CD4-positive, alpha-beta T cell (primary cell): ENCODE measurements at regions not wholly inside any gene's neighbourhood (a gene's known extent, or its start where the extent isn't known, plus 50 kb on each side); places are given as distances from the start of the nearest gene placed in this dataset.

Experiments
- ATAC-seq: fragments of 200-7000 bp; cut with Tn5 transposase; one replicate; pipeline ENCODE4 v1.10.0; 2022; ENCODE audit warnings: mild to moderate bottlenecking; ENCODE audit not compliant: poor library complexity
- CTCF ChIA-PET: fragments of 350-600 bp; sonication (Branson Sonifier 250); formaldehyde crosslinking; loops from one replicate; lab custom pipeline; 2021; ENCODE audit warnings: antibody characterized with exemption, inconsistent platforms; lab: Charles Lee
- POLR2A ChIA-PET: fragments of 350-600 bp; sonication (Branson Sonifier 250); formaldehyde crosslinking; loops from one replicate; lab custom pipeline; 2021; ENCODE audit warnings: antibody characterized with exemption, inconsistent platforms; lab: Charles Lee
- DNase-seq, 14 experiments: peaks; one replicate each; pipeline ENCODE4 v3.0.0-alpha.2; 2013 to 2020; ENCODE audit warnings: mixed read lengths in 2 of 14
- H3K27ac ChIP-seq, 2 donors: one replicate each; pipeline versions ENCODE4 v1.5.1 to v1.7.0; 2013; ENCODE audit warnings: low read length in 2 of 2, low read depth in 1 of 2, mild to moderate bottlenecking in 1 of 2
- H3K27me3 ChIP-seq, 2 experiments: 1 replicate in 1 of 2; 2 replicates in 1 of 2; pipeline versions ENCODE4 v1.6.1 to v1.7.0; 2013; ENCODE audit warnings: low read length in 2 of 2, control low read depth in 1 of 2, mild to moderate bottlenecking in 1 of 2, moderate library complexity in 1 of 2; ENCODE audit not compliant: insufficient read depth in 2 of 2, control insufficient read depth in 1 of 2
- H3K36me3 ChIP-seq: one replicate; pipeline ENCODE4 v1.6.1; 2013; ENCODE audit warnings: low read length, control low read depth; ENCODE audit not compliant: insufficient read depth
- H3K4me1 ChIP-seq: one replicate; pipeline ENCODE4 v1.6.1; 2013; ENCODE audit warnings: low read length, control low read depth; ENCODE audit not compliant: insufficient read depth
- H3K4me3 ChIP-seq: one replicate; pipeline ENCODE4 v1.5.1; 2013; ENCODE audit warnings: mild to moderate bottlenecking, low read length, moderate library complexity
- H3K9me3 ChIP-seq, 2 experiments: 1 replicate in 1 of 2; 2 replicates in 1 of 2; pipeline versions ENCODE4 v1.6.1 to v1.7.0; 2013; ENCODE audit warnings: low read length in 2 of 2, mild to moderate bottlenecking in 2 of 2, control low read depth in 1 of 2, moderate library complexity in 1 of 2; ENCODE audit not compliant: control insufficient read depth in 1 of 2, insufficient read depth in 1 of 2
- H3K27ac Mint-ChIP-seq: one replicate; pipeline ENCODE4 v1.8.0; 2020; ENCODE audit warnings: mixed read lengths
- H3K27me3 Mint-ChIP-seq: one replicate; pipeline ENCODE4 v1.8.0; 2021; ENCODE audit warnings: mixed read lengths
- H3K36me3 Mint-ChIP-seq: one replicate; pipeline ENCODE4 v1.8.0; 2021; ENCODE audit warnings: low read depth, mixed read lengths
- H3K4me1 Mint-ChIP-seq: one replicate; pipeline ENCODE4 v1.8.0; 2021; ENCODE audit warnings: low read depth, mixed read lengths
- H3K4me3 Mint-ChIP-seq: one replicate; pipeline ENCODE4 v1.8.0; 2020; ENCODE audit warnings: mild to moderate bottlenecking, mixed read lengths
- H3K9me3 Mint-ChIP-seq: one replicate; pipeline ENCODE4 v1.8.0; 2020; ENCODE audit warnings: mixed read lengths
- intact Hi-C, 2 experiments: fragments of 100-400 bp; cut with DNase I in 1 of 2; cut with micrococcal nuclease in 1 of 2; formaldehyde crosslinking; loops; one replicate each; pipeline versions ENCODE4 v1.15.1 to v1.9.0; 2023 to 2025; cut with DNase I, micrococcal nuclease
- TF ChIP-seq, protein P1 (sequence below): fragments of 200-600 bp; IDR thresholded peaks from one replicate; pipeline ENCODE4 v1.8.0; 2022; ENCODE audit warnings: antibody characterized with exemption, mild to moderate bottlenecking

DNA sequence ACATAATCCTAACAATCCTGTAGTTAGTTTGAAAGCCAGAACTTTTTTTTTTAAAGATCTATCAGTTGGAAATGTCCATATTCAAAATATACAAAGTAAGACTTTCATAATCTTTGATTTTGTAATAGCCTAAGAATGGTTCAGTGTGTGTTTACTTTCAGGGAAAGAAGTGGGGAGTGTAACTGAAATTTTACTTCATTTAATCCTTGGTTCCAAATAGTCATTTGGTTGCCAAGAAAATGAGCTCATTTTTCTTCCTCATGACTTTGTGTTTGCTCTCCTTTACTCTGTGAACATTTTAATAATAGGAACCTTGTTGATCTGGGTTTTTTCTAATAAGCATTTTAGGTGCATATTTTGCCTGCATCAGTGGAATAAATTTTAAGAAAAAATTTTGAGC is 278.8 kb downstream of the SLITRK6 start:
- Mint-ChIP-seq H3K36me3 (no peaks in the 10 kb centered on the region), H3K27me3 (no peaks in the 10 kb centered on the region), H3K4me3 (no peak overlapping the region), H3K27ac (no peak overlapping the region), H3K9me3 (no peaks in the 10 kb centered on the region), H3K4me1 (no peaks in the 10 kb centered on the region)
- POLR2A ChIA-PET, result interaction anchor here (0.7 kb wide), 1 partner anchor 28 kb away, joined by 3 read pairs; no protein-coding TSS in a partner anchor
- CTCF ChIA-PET, result no interaction called here
- intact Hi-C loops, result no loop called here
- DNase-seq (no peak), ATAC-seq (no peak)
- Histone ChIP-seq H3K36me3 (no peaks in the 10 kb centered on the region), H3K4me3 (no peak overlapping the region), H3K27me3 (no peaks in the 10 kb centered on the region), H3K27ac (no peak overlapping the region), H3K4me1 (no peaks in the 10 kb centered on the region), H3K9me3 (peaks cover 0 to 5% of the 10 kb centered on the region in 2 experiments)
- TF ChIP-seq, protein P1, sequence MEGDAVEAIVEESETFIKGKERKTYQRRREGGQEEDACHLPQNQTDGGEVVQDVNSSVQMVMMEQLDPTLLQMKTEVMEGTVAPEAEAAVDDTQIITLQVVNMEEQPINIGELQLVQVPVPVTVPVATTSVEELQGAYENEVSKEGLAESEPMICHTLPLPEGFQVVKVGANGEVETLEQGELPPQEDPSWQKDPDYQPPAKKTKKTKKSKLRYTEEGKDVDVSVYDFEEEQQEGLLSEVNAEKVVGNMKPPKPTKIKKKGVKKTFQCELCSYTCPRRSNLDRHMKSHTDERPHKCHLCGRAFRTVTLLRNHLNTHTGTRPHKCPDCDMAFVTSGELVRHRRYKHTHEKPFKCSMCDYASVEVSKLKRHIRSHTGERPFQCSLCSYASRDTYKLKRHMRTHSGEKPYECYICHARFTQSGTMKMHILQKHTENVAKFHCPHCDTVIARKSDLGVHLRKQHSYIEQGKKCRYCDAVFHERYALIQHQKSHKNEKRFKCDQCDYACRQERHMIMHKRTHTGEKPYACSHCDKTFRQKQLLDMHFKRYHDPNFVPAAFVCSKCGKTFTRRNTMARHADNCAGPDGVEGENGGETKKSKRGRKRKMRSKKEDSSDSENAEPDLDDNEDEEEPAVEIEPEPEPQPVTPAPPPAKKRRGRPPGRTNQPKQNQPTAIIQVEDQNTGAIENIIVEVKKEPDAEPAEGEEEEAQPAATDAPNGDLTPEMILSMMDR, result no peak

DNA sequence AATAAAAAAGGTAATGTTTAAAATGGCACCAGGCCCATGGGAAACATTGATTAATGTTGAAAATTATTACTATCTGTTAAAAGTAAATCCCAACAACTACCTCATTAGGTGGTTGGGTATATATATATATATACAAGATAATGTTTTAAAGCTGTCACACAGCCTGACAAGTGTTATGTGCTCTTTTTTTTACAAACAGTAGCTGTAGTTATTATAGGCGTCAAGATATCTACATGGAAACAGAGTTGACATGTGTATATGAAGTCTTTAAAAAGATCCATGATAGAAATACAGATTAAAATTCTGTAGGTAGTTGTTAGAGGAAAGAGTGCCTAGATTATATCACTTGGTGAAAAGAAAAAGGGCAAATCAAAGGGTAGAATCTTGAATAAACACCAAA is 279.9 kb downstream of the SLITRK6 start:
- ATAC-seq (no peak), DNase-seq (no peak)
- POLR2A ChIA-PET, result no interaction called here
- H3K4me3 ChIP-seq, result no peak overlapping the region
- peaks cover 0 to 8% of the 10 kb centered on the region in 2 experiments for H3K9me3 ChIP-seq
- TF ChIP-seq, protein P1, result no peak
- H3K4me1 Mint-ChIP-seq, result no peaks in the 10 kb centered on the region
- no peak overlapping the region for H3K27ac Mint-ChIP-seq
- CTCF ChIA-PET, result no interaction called here
- no peaks in the 10 kb centered on the region for H3K9me3 Mint-ChIP-seq
- no peak overlapping the region for H3K27ac ChIP-seq
- no peaks in the 10 kb centered on the region for H3K4me1 ChIP-seq
- no peaks in the 10 kb centered on the region for H3K36me3 ChIP-seq
- intact Hi-C loops, result no loop called here
- no peaks in the 10 kb centered on the region for H3K27me3 ChIP-seq
- H3K4me3 Mint-ChIP-seq, result no peak overlapping the region
- H3K36me3 Mint-ChIP-seq, result no peaks in the 10 kb centered on the region
- H3K27me3 Mint-ChIP-seq, result no peaks in the 10 kb centered on the region

GRCh38 chr13:85512421-85512820 is 286.8 kb downstream of the SLITRK6 start:
- H3K27me3 Mint-ChIP-seq, result no peaks in the 10 kb centered on the region
- no peak overlapping the region for H3K27ac Mint-ChIP-seq
- Histone ChIP-seq H3K27ac (no peak overlapping the region), H3K4me1 (no peaks in the 10 kb centered on the region), H3K27me3 (no peaks in the 10 kb centered on the region), H3K4me3 (no peak overlapping the region), H3K9me3 (peaks cover 0 to 19% of the 10 kb centered on the region in 2 experiments), H3K36me3 (no peaks in the 10 kb centered on the region)
- H3K4me1 Mint-ChIP-seq, result no peaks in the 10 kb centered on the region
- no peaks in the 10 kb centered on the region for H3K9me3 Mint-ChIP-seq
- ATAC-seq (no peak), DNase-seq (no peak)
- H3K4me3 Mint-ChIP-seq, result no peak overlapping the region
- H3K36me3 Mint-ChIP-seq, result no peaks in the 10 kb centered on the region
- POLR2A ChIA-PET, result no interaction called here
- intact Hi-C loops, result loop anchor here in 1 of 2 experiments (5.0 kb wide), 1 partner anchor 50 kb away; no protein-coding TSS in a partner anchor
- CTCF ChIA-PET, result no interaction called here
- TF ChIP-seq, protein P1, result no peak
